GM19099 (cell line): ENCODE measurements at regions not wholly inside any gene's neighbourhood (a gene's known extent, or its start where the extent isn't known, plus 50 kb on each side); places are given as distances from the start of the nearest gene placed in this dataset.

Experiments
- POLR2A ChIP-seq: IDR thresholded peaks from 3 replicates; pipeline ENCODE4 v1.6.1; 2011; ENCODE audit warnings: low read depth; ENCODE audit not compliant: insufficient read length; ENCODE audit errors: extremely low read depth

- no peak for TF ChIP-seq POLR2A
These were observed 174.8 kb upstream of the ATF7IP start for GRCh38 chr12:14190694-14191093.

GRCh38 chr12:14191612-14192011 lies 173.9 kb upstream of the ATF7IP start:
- TF ChIP-seq POLR2A: no peak

GRCh38 chr12:14193639-14194038 lies 171.8 kb upstream of the ATF7IP start:
- TF ChIP-seq POLR2A: no peak

GRCh38 chr12:14194572-14194971 lies 170.9 kb upstream of the ATF7IP start:
- no peak for TF ChIP-seq POLR2A

GRCh38 chr12:14199455-14200198 lies 165.9 kb upstream of the ATF7IP start:
- no peak for TF ChIP-seq POLR2A

- no peak for TF ChIP-seq POLR2A
These were observed 164.9 kb upstream of the ATF7IP start for GRCh38 chr12:14200598-14200997.

- TF ChIP-seq POLR2A: no peak
These were observed 164.2 kb upstream of the ATF7IP start for GRCh38 chr12:14201291-14201690.

- no peak for TF ChIP-seq POLR2A
These were observed 157.5 kb upstream of the ATF7IP start for GRCh38 chr12:14207905-14208551.

- TF ChIP-seq POLR2A: no peak
These were observed 153.5 kb upstream of the ATF7IP start for GRCh38 chr12:14211947-14212387.

GRCh38 chr12:14213542-14213941 lies 151.9 kb upstream of the ATF7IP start:
- no peak for TF ChIP-seq POLR2A

- no peak for TF ChIP-seq POLR2A
These were observed 151.0 kb upstream of the ATF7IP start for GRCh38 chr12:14214495-14214894.

- no peak for TF ChIP-seq POLR2A
These were observed 148.8 kb upstream of the ATF7IP start for GRCh38 chr12:14216405-14217294.

GRCh38 chr12:14219156-14219555 lies 146.3 kb upstream of the ATF7IP start:
- no peak for TF ChIP-seq POLR2A

GRCh38 chr12:14225064-14225463 lies 140.4 kb upstream of the ATF7IP start:
- TF ChIP-seq POLR2A: no peak

GRCh38 chr12:14238221-14238792 lies 127.2 kb upstream of the ATF7IP start:
- TF ChIP-seq POLR2A: no peak
